Stomach (tissue), 4 donors: ENCODE measurements at regions not wholly inside any gene's neighbourhood (a gene's known extent, or its start where the extent isn't known, plus 50 kb on each side); places are given as distances from the start of the nearest gene placed in this dataset.

Experiments used
- EP300 ChIP-seq: sonication (generic); formaldehyde crosslinking; IDR thresholded peaks from one replicate; pipeline ENCODE4 v1.6.1; 2017; ENCODE audit warnings: antibody characterized with exemption
- POLR2A ChIP-seq, 4 donors: fragments of 450-650 bp; IDR thresholded peaks; one replicate each; pipeline ENCODE4 v1.6.1; 2016; ENCODE audit warnings: antibody characterized with exemption in 4 of 4, control low read depth in 2 of 4, mild to moderate bottlenecking in 1 of 4, moderate library complexity in 1 of 4
- POLR2AphosphoS5 ChIP-seq, 3 donors: sonication (generic); formaldehyde crosslinking; IDR thresholded peaks; one replicate each; pipeline ENCODE4 v1.6.1; 2016; ENCODE audit warnings: antibody characterized with exemption in 3 of 3
- TF ChIP-seq, protein P1 (sequence below), 7 experiments: fragments of 450-650 bp in 4 of 7; fragments of 200-600 bp in 3 of 7; sonication (generic) in 3 of 7; IDR thresholded peaks; one replicate each; pipeline ENCODE4 v1.5.1; 2016 to 2019; ENCODE audit warnings: antibody characterized with exemption in 7 of 7, control low read depth in 2 of 7, mild to moderate bottlenecking in 1 of 7

DNA sequence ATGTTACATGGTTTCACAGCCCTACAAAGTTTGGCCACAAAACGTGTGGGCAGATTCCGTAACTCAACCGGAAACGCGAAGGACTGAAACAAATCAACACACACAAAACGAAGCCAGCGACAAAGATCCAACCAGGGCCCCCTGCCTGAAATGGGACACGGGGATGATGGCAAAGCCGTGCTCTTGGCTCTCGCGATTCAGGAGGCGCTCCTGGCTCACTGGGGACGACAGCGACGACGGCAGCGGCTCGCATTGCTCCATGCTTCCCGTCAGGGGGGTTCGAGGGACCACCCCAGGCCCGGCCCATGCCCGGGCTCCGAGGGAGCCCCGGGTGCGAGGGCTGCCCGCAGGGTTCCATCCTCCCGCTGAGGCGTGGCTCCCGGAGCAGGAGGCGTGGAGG lies 4786.8 kb upstream of the OR11H1 start:
- TF ChIP-seq, protein P1, sequence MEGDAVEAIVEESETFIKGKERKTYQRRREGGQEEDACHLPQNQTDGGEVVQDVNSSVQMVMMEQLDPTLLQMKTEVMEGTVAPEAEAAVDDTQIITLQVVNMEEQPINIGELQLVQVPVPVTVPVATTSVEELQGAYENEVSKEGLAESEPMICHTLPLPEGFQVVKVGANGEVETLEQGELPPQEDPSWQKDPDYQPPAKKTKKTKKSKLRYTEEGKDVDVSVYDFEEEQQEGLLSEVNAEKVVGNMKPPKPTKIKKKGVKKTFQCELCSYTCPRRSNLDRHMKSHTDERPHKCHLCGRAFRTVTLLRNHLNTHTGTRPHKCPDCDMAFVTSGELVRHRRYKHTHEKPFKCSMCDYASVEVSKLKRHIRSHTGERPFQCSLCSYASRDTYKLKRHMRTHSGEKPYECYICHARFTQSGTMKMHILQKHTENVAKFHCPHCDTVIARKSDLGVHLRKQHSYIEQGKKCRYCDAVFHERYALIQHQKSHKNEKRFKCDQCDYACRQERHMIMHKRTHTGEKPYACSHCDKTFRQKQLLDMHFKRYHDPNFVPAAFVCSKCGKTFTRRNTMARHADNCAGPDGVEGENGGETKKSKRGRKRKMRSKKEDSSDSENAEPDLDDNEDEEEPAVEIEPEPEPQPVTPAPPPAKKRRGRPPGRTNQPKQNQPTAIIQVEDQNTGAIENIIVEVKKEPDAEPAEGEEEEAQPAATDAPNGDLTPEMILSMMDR (IDR thresholded peaks at IDR 0.05), result no peak
- TF ChIP-seq POLR2AphosphoS5 (IDR thresholded peaks at IDR 0.05) (no peak), POLR2A (IDR thresholded peaks at IDR 0.05) (no peak), EP300 (no peak)
